HEK293 (cell line): ENCODE measurements at regions not wholly inside any gene's neighbourhood (a gene's known extent, or its start where the extent isn't known, plus 50 kb on each side); places are given as distances from the start of the nearest gene placed in this dataset.

Experiments used
- TF ChIP-seq, protein P1 (sequence below): fragments of 450-650 bp; formaldehyde crosslinking; IDR thresholded peaks from 2 replicates; pipeline ENCODE4 v1.5.1; 2016; ENCODE audit warnings: missing biosample characterization, missing genetic modification characterization
- TF ChIP-seq, protein P2 (sequence below): sonication (generic); formaldehyde crosslinking; IDR thresholded peaks from 2 replicates; pipeline ENCODE4 v1.8.1; 2022; ENCODE audit warnings: mild to moderate bottlenecking, moderate library complexity, missing genetic modification reagents

DNA sequence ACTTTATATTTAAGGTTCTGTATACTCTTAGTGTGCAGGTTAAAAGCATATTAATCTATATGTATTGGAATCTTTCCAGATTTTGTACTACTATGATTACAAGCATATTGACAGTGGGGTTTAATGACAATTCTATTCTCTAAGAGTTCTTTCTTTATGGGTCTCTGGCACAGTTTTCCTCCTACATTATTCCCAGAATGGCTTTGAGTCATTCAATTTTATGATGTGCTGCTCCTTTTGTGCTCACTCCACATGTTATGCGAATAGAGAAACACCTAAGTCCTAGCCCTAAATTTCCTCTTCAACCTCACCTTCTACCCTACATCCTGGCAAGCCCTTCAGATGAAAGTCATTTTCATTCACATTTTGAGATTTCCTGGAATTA lies 209.9 kb upstream of the DIAPH2 start:
- TF ChIP-seq, protein P1, sequence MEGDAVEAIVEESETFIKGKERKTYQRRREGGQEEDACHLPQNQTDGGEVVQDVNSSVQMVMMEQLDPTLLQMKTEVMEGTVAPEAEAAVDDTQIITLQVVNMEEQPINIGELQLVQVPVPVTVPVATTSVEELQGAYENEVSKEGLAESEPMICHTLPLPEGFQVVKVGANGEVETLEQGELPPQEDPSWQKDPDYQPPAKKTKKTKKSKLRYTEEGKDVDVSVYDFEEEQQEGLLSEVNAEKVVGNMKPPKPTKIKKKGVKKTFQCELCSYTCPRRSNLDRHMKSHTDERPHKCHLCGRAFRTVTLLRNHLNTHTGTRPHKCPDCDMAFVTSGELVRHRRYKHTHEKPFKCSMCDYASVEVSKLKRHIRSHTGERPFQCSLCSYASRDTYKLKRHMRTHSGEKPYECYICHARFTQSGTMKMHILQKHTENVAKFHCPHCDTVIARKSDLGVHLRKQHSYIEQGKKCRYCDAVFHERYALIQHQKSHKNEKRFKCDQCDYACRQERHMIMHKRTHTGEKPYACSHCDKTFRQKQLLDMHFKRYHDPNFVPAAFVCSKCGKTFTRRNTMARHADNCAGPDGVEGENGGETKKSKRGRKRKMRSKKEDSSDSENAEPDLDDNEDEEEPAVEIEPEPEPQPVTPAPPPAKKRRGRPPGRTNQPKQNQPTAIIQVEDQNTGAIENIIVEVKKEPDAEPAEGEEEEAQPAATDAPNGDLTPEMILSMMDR (tag by site-specific recombination), result no peak
- TF ChIP-seq, protein P2, sequence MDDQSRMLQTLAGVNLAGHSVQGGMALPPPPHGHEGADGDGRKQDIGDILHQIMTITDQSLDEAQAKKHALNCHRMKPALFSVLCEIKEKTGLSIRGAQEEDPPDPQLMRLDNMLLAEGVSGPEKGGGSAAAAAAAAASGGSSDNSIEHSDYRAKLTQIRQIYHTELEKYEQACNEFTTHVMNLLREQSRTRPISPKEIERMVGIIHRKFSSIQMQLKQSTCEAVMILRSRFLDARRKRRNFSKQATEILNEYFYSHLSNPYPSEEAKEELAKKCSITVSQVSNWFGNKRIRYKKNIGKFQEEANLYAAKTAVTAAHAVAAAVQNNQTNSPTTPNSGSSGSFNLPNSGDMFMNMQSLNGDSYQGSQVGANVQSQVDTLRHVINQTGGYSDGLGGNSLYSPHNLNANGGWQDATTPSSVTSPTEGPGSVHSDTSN, result no peak
